VCaP (cell line): ENCODE measurements at regions not wholly inside any gene's neighbourhood (a gene's known extent, or its start where the extent isn't known, plus 50 kb on each side); places are given as distances from the start of the nearest gene placed in this dataset.

Experiments used
- H3K27ac ChIP-seq: fragments of 450-650 bp; 2 replicates; pipeline ENCODE4 v1.5.1; 2017
- TF ChIP-seq, protein P1 (sequence below): fragments of 450-650 bp; conservative IDR thresholded peaks from 2 replicates; pipeline ENCODE4 v1.5.1; 2017; ENCODE audit warnings: mild to moderate bottlenecking, moderate library complexity

GRCh38 chr4:31085689-31086088 lies 365.5 kb downstream of the PCDH7 start:
- TF ChIP-seq, protein P1, sequence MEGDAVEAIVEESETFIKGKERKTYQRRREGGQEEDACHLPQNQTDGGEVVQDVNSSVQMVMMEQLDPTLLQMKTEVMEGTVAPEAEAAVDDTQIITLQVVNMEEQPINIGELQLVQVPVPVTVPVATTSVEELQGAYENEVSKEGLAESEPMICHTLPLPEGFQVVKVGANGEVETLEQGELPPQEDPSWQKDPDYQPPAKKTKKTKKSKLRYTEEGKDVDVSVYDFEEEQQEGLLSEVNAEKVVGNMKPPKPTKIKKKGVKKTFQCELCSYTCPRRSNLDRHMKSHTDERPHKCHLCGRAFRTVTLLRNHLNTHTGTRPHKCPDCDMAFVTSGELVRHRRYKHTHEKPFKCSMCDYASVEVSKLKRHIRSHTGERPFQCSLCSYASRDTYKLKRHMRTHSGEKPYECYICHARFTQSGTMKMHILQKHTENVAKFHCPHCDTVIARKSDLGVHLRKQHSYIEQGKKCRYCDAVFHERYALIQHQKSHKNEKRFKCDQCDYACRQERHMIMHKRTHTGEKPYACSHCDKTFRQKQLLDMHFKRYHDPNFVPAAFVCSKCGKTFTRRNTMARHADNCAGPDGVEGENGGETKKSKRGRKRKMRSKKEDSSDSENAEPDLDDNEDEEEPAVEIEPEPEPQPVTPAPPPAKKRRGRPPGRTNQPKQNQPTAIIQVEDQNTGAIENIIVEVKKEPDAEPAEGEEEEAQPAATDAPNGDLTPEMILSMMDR, result no peak
- no peak overlapping the region for H3K27ac ChIP-seq

DNA sequence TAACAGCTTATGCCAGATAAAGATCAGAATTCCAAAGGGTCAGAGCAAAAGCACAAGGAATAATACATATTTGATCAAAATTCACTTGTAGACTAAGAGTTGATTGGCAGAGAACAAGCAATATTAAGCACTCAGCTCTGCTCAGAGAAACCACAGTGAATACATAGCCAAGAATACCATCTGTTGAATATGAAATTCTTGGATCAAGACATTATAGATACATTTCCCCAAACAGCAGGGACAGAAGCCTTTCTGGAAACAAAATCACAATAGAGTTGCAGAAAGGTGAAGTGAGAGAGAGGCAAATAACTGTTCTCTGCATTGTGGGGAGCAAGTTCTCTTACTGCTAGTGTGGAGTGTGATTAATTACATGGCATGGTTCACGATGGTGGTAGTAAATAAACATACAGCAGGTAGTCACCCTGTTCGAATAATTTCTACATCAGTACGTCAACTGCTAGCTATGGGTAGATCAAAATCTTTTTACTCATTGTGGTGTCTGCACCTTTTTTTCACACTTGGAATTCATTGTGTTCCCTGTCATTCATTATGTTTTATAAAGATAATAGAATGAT lies 366.7 kb downstream of the PCDH7 start:
- TF ChIP-seq, protein P1, result no peak
- H3K27ac ChIP-seq, result no peak overlapping the region

DNA sequence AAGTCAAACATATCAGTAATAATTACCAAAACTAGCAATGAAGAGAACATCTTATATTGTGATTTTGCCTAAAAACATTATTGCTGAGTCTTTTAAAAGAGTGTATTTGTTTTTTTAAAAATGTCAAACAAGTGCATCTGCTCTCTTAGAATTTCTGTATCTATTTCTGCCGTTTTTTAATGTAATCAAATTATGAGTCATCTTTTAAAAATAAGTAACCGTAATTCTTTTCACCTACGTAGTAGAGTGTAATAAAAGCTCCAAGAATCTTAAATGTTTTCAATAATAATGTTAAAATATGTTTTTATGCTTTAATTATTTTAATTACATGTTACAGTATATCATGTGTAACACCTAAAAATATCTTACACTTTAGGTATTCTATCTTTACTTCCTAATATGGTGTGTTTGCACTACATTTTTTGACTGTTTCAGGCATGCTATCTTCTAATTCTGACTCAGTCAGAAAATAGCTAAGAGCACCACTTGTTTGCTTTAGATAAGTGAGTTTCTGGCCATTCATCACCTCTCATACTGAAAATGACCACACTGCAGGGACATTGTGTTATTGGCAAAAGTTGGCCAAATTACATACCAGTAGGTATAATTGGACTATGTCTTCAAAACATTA lies 368.5 kb downstream of the PCDH7 start:
- TF ChIP-seq, protein P1, result no peak
- no peak overlapping the region for H3K27ac ChIP-seq

DNA sequence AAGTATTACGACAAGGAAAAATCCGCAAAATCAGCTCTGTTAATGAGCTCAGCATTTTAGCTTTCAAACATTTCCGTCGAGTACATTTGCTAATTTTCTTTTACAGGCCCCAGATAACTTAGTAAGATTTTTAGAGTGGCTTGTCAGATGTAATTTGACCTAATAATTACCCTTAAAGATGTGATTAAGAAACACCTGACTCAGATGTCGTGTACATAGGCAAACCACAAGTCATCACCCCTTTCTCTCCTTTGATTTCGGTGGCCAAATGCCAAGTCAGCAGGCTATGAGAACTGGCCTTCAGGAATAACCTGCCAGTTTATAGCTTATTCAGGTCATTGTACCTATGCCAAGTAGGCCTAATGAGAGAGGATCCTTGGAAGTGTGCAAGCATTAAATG lies 369.6 kb downstream of the PCDH7 start:
- TF ChIP-seq, protein P1, result no peak
- H3K27ac ChIP-seq, result peak overlapping the region; percentile 12; the same call in 1 of the 2 replicates

GRCh38 chr4:31094474-31094873 lies 374.3 kb downstream of the PCDH7 start:
- TF ChIP-seq, protein P1, result no peak
- H3K27ac ChIP-seq, result no peak overlapping the region

GRCh38 chr4:31097999-31098398 lies 377.8 kb downstream of the PCDH7 start:
- no peak overlapping the region for H3K27ac ChIP-seq
- TF ChIP-seq, protein P1, result no peak

DNA sequence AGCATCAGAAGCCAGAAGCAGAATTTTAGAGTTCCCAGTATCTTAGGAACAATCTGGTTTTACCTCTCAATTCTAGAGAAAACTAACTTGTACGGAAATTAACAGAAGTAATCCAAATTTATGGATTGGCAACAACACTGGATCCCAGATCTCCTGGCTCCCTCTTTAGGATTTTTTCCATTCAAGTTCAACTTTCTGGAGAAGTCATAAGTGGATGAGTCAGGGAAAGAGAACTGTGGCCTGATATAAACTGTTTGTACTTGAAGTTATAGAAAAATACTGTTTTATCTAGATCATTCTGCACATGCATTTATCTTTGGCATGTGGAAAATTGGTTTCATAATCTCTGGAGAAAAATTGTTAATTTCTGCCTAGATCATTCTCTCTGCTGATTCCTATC lies 380.4 kb downstream of the PCDH7 start:
- H3K27ac ChIP-seq, result no peak overlapping the region
- TF ChIP-seq, protein P1, result no peak
